Dedifferentiated amniotic fluid mesenchymal stem cell (primary cell): ENCODE measurements at regions not wholly inside any gene's neighbourhood (a gene's known extent, or its start where the extent isn't known, plus 50 kb on each side); places are given as distances from the start of the nearest gene placed in this dataset.

ENCODE experiments used
- DNase-seq: peaks from one replicate; pipeline ENCODE4 v3.0.0-alpha.2; 2016; ENCODE audit errors: extremely low spot score

- no peak for DNase-seq
Observed at GRCh38 chr1:221201773-221202172, 322.5 kb downstream of the HLX start.

- peak; percentile 83 for DNase-seq
Observed at GRCh38 chr1:221203224-221204054, 324.2 kb downstream of the HLX start.

- DNase-seq = no peak
Observed at GRCh38 chr1:221204055-221204833, 325.0 kb downstream of the HLX start.

GRCh38 chr1:221206076-221206475 lies 326.8 kb downstream of the HLX start:
- DNase-seq = no peak

- DNase-seq = no peak
Observed at GRCh38 chr1:221212926-221213325, 333.7 kb downstream of the HLX start.

GRCh38 chr1:221217029-221217428 lies 337.8 kb downstream of the HLX start:
- DNase-seq = no peak

GRCh38 chr1:221223281-221223680 lies 344.0 kb downstream of the HLX start:
- no peak for DNase-seq

- no peak for DNase-seq
Observed at GRCh38 chr1:221227460-221227859, 348.2 kb downstream of the HLX start.

GRCh38 chr1:221227872-221228337 lies 348.7 kb downstream of the HLX start:
- DNase-seq = no peak

- DNase-seq = no peak
Observed at GRCh38 chr1:221228594-221228993, 349.4 kb downstream of the HLX start.

GRCh38 chr1:221230605-221231004 lies 351.4 kb downstream of the HLX start:
- DNase-seq = no peak

GRCh38 chr1:221234791-221235190 lies 355.5 kb downstream of the HLX start:
- DNase-seq = no peak

- no peak for DNase-seq
Observed at GRCh38 chr1:221237587-221237986, 358.3 kb downstream of the HLX start.

- no peak for DNase-seq
Observed at GRCh38 chr1:221239181-221239580, 359.9 kb downstream of the HLX start.

GRCh38 chr1:221239792-221240191 lies 360.5 kb downstream of the HLX start:
- DNase-seq = no peak

GRCh38 chr1:221240690-221241089 lies 361.4 kb downstream of the HLX start:
- DNase-seq = no peak

- no peak for DNase-seq
Observed at GRCh38 chr1:221241157-221241556, 361.9 kb downstream of the HLX start.

- DNase-seq = no peak
Observed at GRCh38 chr1:221241592-221241991, 362.3 kb downstream of the HLX start.

GRCh38 chr1:221246067-221246466 lies 366.8 kb downstream of the HLX start:
- no peak for DNase-seq

- DNase-seq = no peak
Observed at GRCh38 chr1:221246628-221247415, 367.6 kb downstream of the HLX start.

GRCh38 chr1:221251580-221251979 lies 372.3 kb downstream of the HLX start:
- DNase-seq = no peak

GRCh38 chr1:221254813-221255212 lies 375.6 kb downstream of the HLX start:
- DNase-seq = no peak
